Activated CD8-positive, alpha-beta memory T cell treated with anti-CD3 and anti-CD28 coated beads, Interleukin-2, amount 10 ng/mL, durations not matched to agents 7 days and 5 days (primary cell): ENCODE measurements at regions not wholly inside any gene's neighbourhood (a gene's known extent, or its start where the extent isn't known, plus 50 kb on each side); places are given as distances from the start of the nearest gene placed in this dataset.
"Not testable (repeated sequence)": the region's sequence is repeated elsewhere in the genome, so short reads cannot be mapped to it uniquely, and the experiment has no call there.

Experiments
- ATAC-seq: fragments of 150-1000 bp; cut with Tn5 transposase; one replicate; pipeline ENCODE4 v1.10.0; 2021; ENCODE audit warnings: moderate library complexity
- CTCF ChIA-PET: fragments of 350-600 bp; sonication (Branson Sonifier 250); formaldehyde crosslinking; loops from one replicate; lab custom pipeline; 2021; ENCODE audit warnings: antibody characterized with exemption; lab: Charles Lee
- DNase-seq: peaks from one replicate; pipeline ENCODE4 v3.0.0-alpha.2; 2020
- H3K27ac Mint-ChIP-seq: one replicate; pipeline ENCODE4 v1.8.0; 2021; ENCODE audit warnings: mild to moderate bottlenecking, mixed read lengths
- H3K27me3 Mint-ChIP-seq: one replicate; pipeline ENCODE4 v1.8.0; 2021; ENCODE audit warnings: mixed read lengths
- H3K36me3 Mint-ChIP-seq: one replicate; pipeline ENCODE4 v1.8.0; 2021; ENCODE audit warnings: mild to moderate bottlenecking, mixed read lengths
- H3K4me1 Mint-ChIP-seq: one replicate; pipeline ENCODE4 v1.8.0; 2021; ENCODE audit warnings: mixed read lengths
- H3K4me3 Mint-ChIP-seq: one replicate; pipeline ENCODE4 v1.8.0; 2021; ENCODE audit warnings: mild to moderate bottlenecking, moderate library complexity, mixed read lengths
- H3K9me3 Mint-ChIP-seq: one replicate; pipeline ENCODE4 v1.8.0; 2022; ENCODE audit warnings: low read depth, mixed read lengths

- H3K4me3 Mint-ChIP-seq = no peak overlapping the region
- no peak for ATAC-seq
Observed at GRCh38 chr1:104329278-104329677, 579.6 kb downstream of the AMY1C start.

DNA sequence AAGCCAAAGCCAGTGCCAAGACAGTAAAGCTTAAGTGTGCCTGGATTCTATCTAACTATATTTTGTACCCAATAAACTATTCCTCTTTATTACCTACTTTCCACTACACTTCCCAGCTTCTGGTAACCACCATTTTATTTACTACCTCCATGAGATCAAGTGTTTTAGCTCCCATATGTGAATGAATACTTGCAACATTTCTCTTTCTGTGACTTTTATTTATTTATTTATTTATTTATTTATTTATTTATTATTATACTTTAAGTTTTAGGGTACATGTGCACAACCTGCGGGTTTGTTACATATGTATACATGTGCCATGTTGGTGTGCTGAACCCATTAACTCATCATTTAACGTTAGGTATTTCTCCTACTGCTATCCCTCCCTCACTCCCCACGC lies 582.1 kb downstream of the AMY1C start:
- no peaks in the 10 kb centered on the region for H3K36me3 Mint-ChIP-seq
- H3K4me1 Mint-ChIP-seq = no peaks in the 10 kb centered on the region
- DNase-seq (no peak), ATAC-seq (no peak)
- no peak overlapping the region for H3K4me3 Mint-ChIP-seq
- CTCF ChIA-PET = no interaction called here
- H3K27me3 Mint-ChIP-seq = no peaks in the 10 kb centered on the region
- H3K9me3 Mint-ChIP-seq = peaks cover 18% of the 10 kb centered on the region
- H3K27ac Mint-ChIP-seq = no peak overlapping the region

More at GRCh38 chr1:104329278-104329677, 579.6 kb downstream of the AMY1C start:
- Mint-ChIP-seq H3K36me3 (no peaks in the 10 kb centered on the region), H3K27ac (no peak overlapping the region), H3K4me1 (no peaks in the 10 kb centered on the region), H3K27me3 (no peaks in the 10 kb centered on the region), H3K9me3 (peaks cover 12% of the 10 kb centered on the region)
- DNase-seq = no peak
- CTCF ChIA-PET = no interaction called here

- H3K36me3 Mint-ChIP-seq, H3K4me1 Mint-ChIP-seq, H3K4me3 Mint-ChIP-seq, DNase-seq, H3K27ac Mint-ChIP-seq, H3K27me3 Mint-ChIP-seq, ATAC-seq, CTCF ChIA-PET: not testable (repeated sequence)
- H3K9me3 Mint-ChIP-seq = peaks cover 18% of the 10 kb centered on the region
Observed at GRCh38 chr1:104337927-104338326, 588.2 kb downstream of the AMY1C start.

GRCh38 chr1:104341944-104342343 lies 592.2 kb downstream of the AMY1C start:
- CTCF ChIA-PET = no interaction called here
- H3K27me3 Mint-ChIP-seq = no peaks in the 10 kb centered on the region
- ATAC-seq = no peak
- H3K4me1 Mint-ChIP-seq = no peaks in the 10 kb centered on the region
- no peak overlapping the region for H3K27ac Mint-ChIP-seq
- H3K9me3 Mint-ChIP-seq = peaks cover 8% of the 10 kb centered on the region
- no peak overlapping the region for H3K4me3 Mint-ChIP-seq
- H3K36me3 Mint-ChIP-seq = no peaks in the 10 kb centered on the region
- DNase-seq = no peak

GRCh38 chr1:104348277-104348676 lies 598.6 kb downstream of the AMY1C start:
- H3K27me3 Mint-ChIP-seq = no peaks in the 10 kb centered on the region
- DNase-seq = no peak
- CTCF ChIA-PET = no interaction called here
- peaks cover 17% of the 10 kb centered on the region for H3K9me3 Mint-ChIP-seq
- no peaks in the 10 kb centered on the region for H3K4me1 Mint-ChIP-seq
- no peak overlapping the region for H3K4me3 Mint-ChIP-seq
- H3K36me3 Mint-ChIP-seq = no peaks in the 10 kb centered on the region
- ATAC-seq = no peak
- no peak overlapping the region for H3K27ac Mint-ChIP-seq

GRCh38 chr1:104353580-104353979 lies 603.9 kb downstream of the AMY1C start:
- ATAC-seq (no peak), DNase-seq (no peak)
- H3K4me3 Mint-ChIP-seq = no peak overlapping the region
- no peaks in the 10 kb centered on the region for H3K4me1 Mint-ChIP-seq
- no peaks in the 10 kb centered on the region for H3K36me3 Mint-ChIP-seq
- CTCF ChIA-PET = no interaction called here
- no peaks in the 10 kb centered on the region for H3K27me3 Mint-ChIP-seq
- H3K27ac Mint-ChIP-seq = no peak overlapping the region
- H3K9me3 Mint-ChIP-seq = peaks cover 11% of the 10 kb centered on the region

GRCh38 chr1:104358086-104358485 lies 608.4 kb downstream of the AMY1C start:
- CTCF ChIA-PET = no interaction called here
- no peak overlapping the region for H3K4me3 Mint-ChIP-seq
- H3K9me3 Mint-ChIP-seq = peaks cover 6% of the 10 kb centered on the region
- no peaks in the 10 kb centered on the region for H3K27me3 Mint-ChIP-seq
- no peaks in the 10 kb centered on the region for H3K4me1 Mint-ChIP-seq
- no peaks in the 10 kb centered on the region for H3K36me3 Mint-ChIP-seq
- DNase-seq = no peak
- no peak for ATAC-seq
- no peak overlapping the region for H3K27ac Mint-ChIP-seq

DNA sequence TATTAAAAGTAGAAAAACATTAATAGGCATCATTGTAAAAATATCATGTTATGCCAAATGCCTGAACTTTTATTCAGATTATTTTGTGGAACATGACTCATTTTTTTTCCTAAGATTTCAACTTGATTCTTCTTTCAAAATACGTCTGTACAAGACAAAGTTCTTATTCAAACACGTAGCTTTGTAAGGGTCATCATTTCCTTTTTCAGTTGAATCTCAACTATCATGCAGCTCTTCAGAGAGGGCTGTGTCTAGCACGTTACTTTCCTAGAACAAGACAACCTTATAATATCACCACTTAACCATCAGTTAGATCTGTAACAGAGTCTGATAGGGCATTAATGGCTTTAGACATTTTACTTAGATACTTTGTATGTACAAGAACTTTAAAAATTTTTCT lies 608.9 kb downstream of the AMY1C start:
- Mint-ChIP-seq H3K9me3 (peaks cover 6% of the 10 kb centered on the region), H3K27ac (no peak overlapping the region), H3K4me1 (no peaks in the 10 kb centered on the region), H3K4me3 (no peak overlapping the region), H3K36me3 (no peaks in the 10 kb centered on the region), H3K27me3 (no peaks in the 10 kb centered on the region)
- ATAC-seq (no peak), DNase-seq (no peak)
- CTCF ChIA-PET = no interaction called here

DNA sequence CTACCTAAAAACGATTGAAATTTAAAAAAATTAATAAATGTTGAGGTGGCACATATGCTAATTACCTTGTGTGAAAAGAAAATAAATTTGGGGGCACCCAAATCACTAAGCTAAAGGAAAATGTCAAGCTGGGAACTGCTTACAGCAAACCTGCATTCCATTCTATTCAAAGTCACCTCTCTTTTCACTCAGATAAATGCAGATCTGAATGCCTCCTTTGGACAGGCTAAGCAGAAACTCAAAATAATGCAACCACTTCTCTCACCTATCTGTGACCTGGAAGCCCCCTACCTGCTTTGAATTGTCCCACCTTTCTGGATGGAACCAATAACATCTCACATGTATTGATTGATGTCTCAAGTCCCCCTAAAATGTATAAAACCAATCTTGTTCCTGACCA lies 628.7 kb downstream of the AMY1C start:
- H3K4me1 Mint-ChIP-seq = no peaks in the 10 kb centered on the region
- no peak for ATAC-seq

GRCh38 chr1:104380003-104380402 lies 630.3 kb downstream of the AMY1C start:
- peaks cover 4% of the 10 kb centered on the region for H3K9me3 Mint-ChIP-seq
- H3K4me1 Mint-ChIP-seq = no peaks in the 10 kb centered on the region
- H3K27me3 Mint-ChIP-seq = no peaks in the 10 kb centered on the region
- CTCF ChIA-PET = no interaction called here
- no peak for DNase-seq
- H3K4me3 Mint-ChIP-seq = no peak overlapping the region
- no peaks in the 10 kb centered on the region for H3K36me3 Mint-ChIP-seq
- no peak for ATAC-seq
- no peak overlapping the region for H3K27ac Mint-ChIP-seq

More for the DNA sequence above, 628.7 kb downstream of the AMY1C start:
- DNase-seq = no peak
- CTCF ChIA-PET = no interaction called here
- no peak overlapping the region for H3K27ac Mint-ChIP-seq
- H3K27me3 Mint-ChIP-seq = no peaks in the 10 kb centered on the region
- H3K4me3 Mint-ChIP-seq = no peak overlapping the region
- no peaks in the 10 kb centered on the region for H3K36me3 Mint-ChIP-seq
- peaks cover 4% of the 10 kb centered on the region for H3K9me3 Mint-ChIP-seq

DNA sequence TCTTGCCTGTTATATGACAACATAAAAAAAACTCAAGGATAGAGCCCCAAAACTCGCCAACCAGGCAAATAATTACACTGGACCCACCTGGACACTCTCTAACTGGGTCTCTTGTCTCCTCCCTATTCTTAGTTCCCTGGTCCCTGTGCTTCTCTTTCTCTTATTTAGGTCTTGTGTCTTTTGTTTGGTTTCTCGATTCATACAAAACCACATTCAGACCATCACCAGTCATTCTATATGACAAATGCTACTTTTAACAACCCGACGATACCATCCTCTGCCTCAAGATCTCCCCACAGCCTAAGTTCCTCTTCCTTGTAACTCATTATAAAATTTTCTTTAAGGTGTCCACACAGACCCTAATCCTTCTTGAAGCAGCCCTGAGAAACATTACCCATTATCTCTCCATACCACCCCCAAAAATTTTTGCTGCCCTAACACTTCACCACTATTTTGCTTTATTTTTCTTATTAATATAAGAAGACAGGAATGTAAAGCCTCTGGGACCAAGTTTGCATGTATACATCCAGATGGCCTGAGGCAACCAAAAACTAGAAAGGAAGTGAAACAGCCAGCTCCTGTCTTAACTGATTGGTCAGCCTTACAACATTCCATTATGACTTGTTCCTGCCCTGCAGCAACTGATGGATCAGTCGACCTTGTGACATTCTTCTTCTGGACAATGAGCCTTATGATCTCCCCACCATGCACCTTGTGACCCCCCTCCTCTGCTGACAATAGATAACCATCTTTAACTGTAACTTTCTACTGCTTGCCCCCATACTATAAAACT lies 638.2 kb downstream of the AMY1C start:
- H3K27me3 Mint-ChIP-seq = no peaks in the 10 kb centered on the region

GRCh38 chr1:104392552-104392951 lies 642.9 kb downstream of the AMY1C start:
- H3K27ac Mint-ChIP-seq = no peak overlapping the region
- no peaks in the 10 kb centered on the region for H3K27me3 Mint-ChIP-seq
- peaks cover 14% of the 10 kb centered on the region for H3K9me3 Mint-ChIP-seq
- H3K4me1 Mint-ChIP-seq = no peaks in the 10 kb centered on the region
- CTCF ChIA-PET = no interaction called here
- DNase-seq = no peak
- no peak overlapping the region for H3K4me3 Mint-ChIP-seq
- H3K36me3 Mint-ChIP-seq = no peaks in the 10 kb centered on the region
- no peak for ATAC-seq

More for the DNA sequence above, 638.2 kb downstream of the AMY1C start:
- no peak for ATAC-seq
- Mint-ChIP-seq H3K27ac (no peak overlapping the region), H3K4me3 (no peak overlapping the region), H3K36me3 (no peaks in the 10 kb centered on the region), H3K4me1 (no peaks in the 10 kb centered on the region), H3K9me3 (peaks cover 11% of the 10 kb centered on the region)
- no peak for DNase-seq
- CTCF ChIA-PET = no interaction called here

- H3K4me1 Mint-ChIP-seq = no peaks in the 10 kb centered on the region
- H3K36me3 Mint-ChIP-seq = no peaks in the 10 kb centered on the region
- ATAC-seq (no peak), DNase-seq (no peak)
- H3K4me3 Mint-ChIP-seq = no peak overlapping the region
- no peak overlapping the region for H3K27ac Mint-ChIP-seq
- no peaks in the 10 kb centered on the region for H3K27me3 Mint-ChIP-seq
- CTCF ChIA-PET = no interaction called here
- H3K9me3 Mint-ChIP-seq = peaks cover 8% of the 10 kb centered on the region
Observed at GRCh38 chr1:104402178-104402577, 652.5 kb downstream of the AMY1C start.

GRCh38 chr1:104403883-104404282 lies 654.2 kb downstream of the AMY1C start:
- Mint-ChIP-seq H3K36me3 (no peaks in the 10 kb centered on the region), H3K4me3 (no peak overlapping the region), H3K4me1 (no peaks in the 10 kb centered on the region), H3K27ac (no peak overlapping the region), H3K9me3 (peaks cover 12% of the 10 kb centered on the region), H3K27me3 (no peaks in the 10 kb centered on the region)
- CTCF ChIA-PET = no interaction called here
- DNase-seq (no peak), ATAC-seq (no peak)
